Stimulated activated CD4-positive, alpha-beta T cell treated with anti-CD3 and anti-CD28 coated beads, TNF-alpha, amount 100 ng/mL, for 48 hours (primary cell): ENCODE measurements at regions not wholly inside any gene's neighbourhood (a gene's known extent, or its start where the extent isn't known, plus 50 kb on each side); places are given as distances from the start of the nearest gene placed in this dataset.
"Not testable (repeated sequence)": the region's sequence is repeated elsewhere in the genome, so short reads cannot be mapped to it uniquely, and the experiment has no call there.

Experiments used
- DNase-seq, 3 donors: peaks; one replicate each; pipeline ENCODE4 v3.0.0-alpha.2; 2020; ENCODE audit warnings: low read depth in 3 of 3

- DNase-seq: no peak
Observed at GRCh38 chr3:5811016-5811415, 623.5 kb downstream of the EDEM1 start.

GRCh38 chr3:5813521-5813920, 626.0 kb downstream of the EDEM1 start:
- DNase-seq: no peak

- DNase-seq: no peak
Observed at GRCh38 chr3:5822843-5823242, 635.3 kb downstream of the EDEM1 start.

GRCh38 chr3:5826467-5826866, 639.0 kb downstream of the EDEM1 start:
- no peak for DNase-seq

- DNase-seq: no peak
Observed at GRCh38 chr3:5828251-5828650, 640.7 kb downstream of the EDEM1 start.

GRCh38 chr3:5840056-5840455, 652.5 kb downstream of the EDEM1 start:
- no peak for DNase-seq

- DNase-seq: no peak
Observed at GRCh38 chr3:5841599-5841998, 654.1 kb downstream of the EDEM1 start.

GRCh38 chr3:5846261-5846660, 658.8 kb downstream of the EDEM1 start:
- no peak for DNase-seq

GRCh38 chr3:5861151-5861550, 673.6 kb downstream of the EDEM1 start:
- DNase-seq: no peak

- no peak for DNase-seq
Observed at GRCh38 chr3:5874931-5875341, 687.4 kb downstream of the EDEM1 start.

- DNase-seq: no peak
Observed at GRCh38 chr3:5888851-5889250, 701.3 kb downstream of the EDEM1 start.

GRCh38 chr3:5889374-5889773, 701.9 kb downstream of the EDEM1 start:
- no peak for DNase-seq

- no peak for DNase-seq
Observed at GRCh38 chr3:5891711-5892110, 704.2 kb downstream of the EDEM1 start.

- no peak for DNase-seq
Observed at GRCh38 chr3:5898106-5898505, 710.6 kb downstream of the EDEM1 start.

GRCh38 chr3:5899014-5899761, 711.7 kb downstream of the EDEM1 start:
- no peak for DNase-seq

- no peak for DNase-seq
Observed at GRCh38 chr3:5917932-5918331, 730.4 kb downstream of the EDEM1 start.

GRCh38 chr3:5918626-5919025, 731.1 kb downstream of the EDEM1 start:
- DNase-seq: no peak

- DNase-seq: no peak
Observed at GRCh38 chr3:5929027-5929426, 741.5 kb downstream of the EDEM1 start.

GRCh38 chr3:5944061-5944460, 756.6 kb downstream of the EDEM1 start:
- not testable (repeated sequence) for DNase-seq

GRCh38 chr3:5948084-5948483, 760.6 kb downstream of the EDEM1 start:
- DNase-seq: no peak

- DNase-seq: no peak
Observed at GRCh38 chr3:5951026-5951425, 763.5 kb downstream of the EDEM1 start.

- DNase-seq: no peak
Observed at GRCh38 chr3:5972586-5972985, 785.1 kb downstream of the EDEM1 start.

- DNase-seq: no peak
Observed at GRCh38 chr3:5974630-5975322, 787.3 kb downstream of the EDEM1 start.
